Osteoblast (primary cell): ENCODE measurements at regions not wholly inside any gene's neighbourhood (a gene's known extent, or its start where the extent isn't known, plus 50 kb on each side); places are given as distances from the start of the nearest gene placed in this dataset.
"Not testable (repeated sequence)": the region's sequence is repeated elsewhere in the genome, so short reads cannot be mapped to it uniquely, and the experiment has no call there.

Experiments
- DNase-seq: peaks from one replicate; pipeline ENCODE4 v3.0.0; 2011; ENCODE audit warnings: low spot score, mixed read lengths; ENCODE audit not compliant: insufficient read length; ENCODE audit errors: missing footprints
- H2AFZ ChIP-seq: 2 replicates; pipeline ENCODE4 v1.6.0; 2011; ENCODE audit warnings: mild to moderate bottlenecking, low read length
- H3K27ac ChIP-seq: 2 replicates; pipeline ENCODE4 v1.5.1; 2011; ENCODE audit warnings: mild to moderate bottlenecking, low read depth, low read length, moderate library complexity
- H3K27me3 ChIP-seq: 2 replicates; pipeline ENCODE4 v1.6.0; 2012; ENCODE audit warnings: mild to moderate bottlenecking, control low read depth, inconsistent platforms, low read length, moderate library complexity; ENCODE audit not compliant: insufficient read depth
- H3K36me3 ChIP-seq: 2 replicates; pipeline ENCODE4 v1.5.1; 2011; ENCODE audit warnings: mild to moderate bottlenecking, low read length, control low read depth, moderate library complexity; ENCODE audit not compliant: insufficient read depth
- H3K4me1 ChIP-seq: 2 replicates; pipeline ENCODE4 v1.5.1; 2011; ENCODE audit warnings: mild to moderate bottlenecking, low read length, control low read depth, moderate library complexity; ENCODE audit not compliant: insufficient read depth
- H3K4me2 ChIP-seq: 2 replicates; pipeline ENCODE4 v1.6.0; 2011; ENCODE audit warnings: mild to moderate bottlenecking, low read length; ENCODE audit not compliant: insufficient read depth
- H3K4me3 ChIP-seq: fragments of 200-600 bp; sonication (generic); 3 replicates; pipeline ENCODE4 v1.5.1; 2012; ENCODE audit warnings: mild to moderate bottlenecking, low read length, inconsistent platforms; ENCODE audit not compliant: insufficient read depth
- H3K79me2 ChIP-seq: 2 replicates; pipeline ENCODE4 v1.6.0; 2012; ENCODE audit warnings: mild to moderate bottlenecking, low read length, control low read depth, inconsistent platforms; ENCODE audit not compliant: insufficient read depth
- H3K9me3 ChIP-seq: 2 replicates; pipeline ENCODE4 v1.5.1; 2011; ENCODE audit warnings: low read depth, low read length, control low read depth
- H4K20me1 ChIP-seq: 2 replicates; pipeline ENCODE4 v1.6.0; 2012; ENCODE audit warnings: mild to moderate bottlenecking, low read length, control low read depth; ENCODE audit not compliant: insufficient read depth
- TF ChIP-seq, protein P1 (sequence below): IDR thresholded peaks from 2 replicates; pipeline ENCODE4 v1.5.1; 2011; ENCODE audit warnings: mild to moderate bottlenecking, low read depth, low read length, moderate library complexity; ENCODE audit errors: extremely low read depth

DNA sequence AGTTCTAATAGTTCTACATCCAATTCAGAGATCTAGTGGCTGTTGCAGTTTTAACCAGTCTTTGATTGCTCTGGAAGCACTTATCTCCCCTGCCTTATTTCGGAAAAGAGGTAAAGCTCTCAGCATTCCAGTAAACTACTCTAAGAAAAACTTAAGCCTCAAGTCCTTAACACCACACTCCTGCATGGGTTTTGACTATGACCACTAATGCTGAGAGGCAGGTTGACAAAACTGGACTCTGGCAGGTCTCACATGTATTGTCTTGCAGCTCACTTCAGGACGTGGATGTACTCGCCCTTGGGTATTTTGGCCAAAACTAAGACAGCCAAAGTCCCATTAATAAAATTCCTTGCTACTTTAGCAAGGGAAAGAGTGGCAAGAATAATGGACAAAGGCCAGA is 405.9 kb upstream of the GRM7 start:
- Histone ChIP-seq H3K4me1 (no peaks in the 10 kb centered on the region), H3K27ac (no peak overlapping the region), H2AFZ (no peak overlapping the region), H3K79me2 (no peaks in the 10 kb centered on the region), H3K36me3 (no peaks in the 10 kb centered on the region), H3K4me2 (no peak overlapping the region), H3K4me3 (no peak overlapping the region), H3K9me3 (no peaks in the 10 kb centered on the region), H4K20me1 (no peaks in the 10 kb centered on the region), H3K27me3 (no peaks in the 10 kb centered on the region)
- TF ChIP-seq, protein P1, sequence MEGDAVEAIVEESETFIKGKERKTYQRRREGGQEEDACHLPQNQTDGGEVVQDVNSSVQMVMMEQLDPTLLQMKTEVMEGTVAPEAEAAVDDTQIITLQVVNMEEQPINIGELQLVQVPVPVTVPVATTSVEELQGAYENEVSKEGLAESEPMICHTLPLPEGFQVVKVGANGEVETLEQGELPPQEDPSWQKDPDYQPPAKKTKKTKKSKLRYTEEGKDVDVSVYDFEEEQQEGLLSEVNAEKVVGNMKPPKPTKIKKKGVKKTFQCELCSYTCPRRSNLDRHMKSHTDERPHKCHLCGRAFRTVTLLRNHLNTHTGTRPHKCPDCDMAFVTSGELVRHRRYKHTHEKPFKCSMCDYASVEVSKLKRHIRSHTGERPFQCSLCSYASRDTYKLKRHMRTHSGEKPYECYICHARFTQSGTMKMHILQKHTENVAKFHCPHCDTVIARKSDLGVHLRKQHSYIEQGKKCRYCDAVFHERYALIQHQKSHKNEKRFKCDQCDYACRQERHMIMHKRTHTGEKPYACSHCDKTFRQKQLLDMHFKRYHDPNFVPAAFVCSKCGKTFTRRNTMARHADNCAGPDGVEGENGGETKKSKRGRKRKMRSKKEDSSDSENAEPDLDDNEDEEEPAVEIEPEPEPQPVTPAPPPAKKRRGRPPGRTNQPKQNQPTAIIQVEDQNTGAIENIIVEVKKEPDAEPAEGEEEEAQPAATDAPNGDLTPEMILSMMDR: no peak
- no peak for DNase-seq

DNA sequence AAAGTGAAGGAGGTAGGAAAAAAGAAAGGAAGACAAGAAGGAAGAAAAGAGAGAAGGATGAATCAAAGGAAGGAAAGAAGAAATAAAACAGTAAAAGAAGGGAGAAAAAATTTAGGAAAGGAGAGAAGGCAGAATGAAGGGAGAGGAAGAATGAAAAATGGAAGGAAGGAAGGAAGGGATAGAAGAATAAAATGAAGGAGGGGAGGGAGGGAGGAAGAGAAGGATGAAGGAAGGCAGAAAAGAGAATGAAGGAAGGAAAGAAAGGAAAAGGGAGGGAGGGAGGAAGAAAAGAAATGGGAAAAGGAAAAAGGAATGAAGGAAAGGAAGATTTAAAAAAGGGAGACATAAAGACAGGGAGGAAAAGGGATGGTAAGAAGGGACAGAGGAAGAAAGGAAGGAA is 393.7 kb upstream of the GRM7 start:
- no peaks in the 10 kb centered on the region for H3K9me3 ChIP-seq
- H3K27ac ChIP-seq: no peak overlapping the region
- H3K79me2 ChIP-seq: no peaks in the 10 kb centered on the region
- H2AFZ ChIP-seq: no peak overlapping the region
- no peak for DNase-seq
- H3K36me3 ChIP-seq: no peaks in the 10 kb centered on the region
- no peaks in the 10 kb centered on the region for H4K20me1 ChIP-seq
- H3K4me1 ChIP-seq: no peaks in the 10 kb centered on the region
- H3K27me3 ChIP-seq: no peaks in the 10 kb centered on the region
- no peak overlapping the region for H3K4me3 ChIP-seq
- TF ChIP-seq, protein P1: no peak
- no peak overlapping the region for H3K4me2 ChIP-seq

DNA sequence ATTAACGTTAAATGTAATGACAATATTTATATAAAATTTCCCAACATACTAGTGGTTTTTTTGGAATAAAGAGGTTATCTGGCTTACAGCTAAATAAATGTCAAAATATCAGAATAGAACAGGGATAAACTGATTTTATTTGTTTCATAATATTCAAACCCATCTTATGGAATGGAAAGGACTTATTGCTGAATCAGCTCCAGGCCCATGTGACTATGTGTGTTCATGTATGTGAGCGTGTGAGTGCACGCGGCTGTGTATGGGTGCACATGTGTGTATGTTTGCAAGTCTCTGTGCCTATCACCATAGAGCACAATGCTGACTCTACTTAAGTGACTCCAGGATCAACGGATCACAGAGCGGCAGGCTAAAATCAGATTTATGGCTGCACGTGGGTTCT is 392.3 kb upstream of the GRM7 start:
- no peaks in the 10 kb centered on the region for H4K20me1 ChIP-seq
- TF ChIP-seq, protein P1: no peak
- H3K4me3 ChIP-seq: no peak overlapping the region
- H3K27me3 ChIP-seq: no peaks in the 10 kb centered on the region
- no peaks in the 10 kb centered on the region for H3K9me3 ChIP-seq
- H3K79me2 ChIP-seq: no peaks in the 10 kb centered on the region
- no peaks in the 10 kb centered on the region for H3K36me3 ChIP-seq
- H3K4me1 ChIP-seq: no peaks in the 10 kb centered on the region
- no peak overlapping the region for H3K27ac ChIP-seq
- no peak overlapping the region for H2AFZ ChIP-seq
- DNase-seq: no peak
- H3K4me2 ChIP-seq: no peak overlapping the region

DNA sequence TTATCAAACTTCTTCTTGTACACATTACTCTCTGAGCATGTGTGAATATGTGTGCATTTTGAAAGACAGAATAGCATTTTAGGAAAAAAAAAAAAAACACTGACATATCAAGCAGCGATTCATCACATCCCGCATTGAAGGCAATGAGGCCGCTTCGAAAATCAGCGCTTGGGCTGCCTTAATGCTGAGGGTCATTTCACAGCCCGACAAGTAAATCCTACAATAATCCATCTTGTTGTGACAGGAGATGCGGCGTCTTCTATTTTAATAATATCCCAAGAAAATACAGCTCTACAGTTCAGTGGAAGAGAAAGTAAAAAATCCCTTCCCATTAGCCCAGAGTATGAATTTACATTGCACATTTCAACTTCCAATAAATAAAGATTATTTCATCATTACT is 389.2 kb upstream of the GRM7 start:
- H3K4me1 ChIP-seq: no peaks in the 10 kb centered on the region
- no peaks in the 10 kb centered on the region for H3K27me3 ChIP-seq
- H4K20me1 ChIP-seq: no peaks in the 10 kb centered on the region
- no peak overlapping the region for H2AFZ ChIP-seq
- no peaks in the 10 kb centered on the region for H3K79me2 ChIP-seq
- H3K9me3 ChIP-seq: no peaks in the 10 kb centered on the region
- no peak overlapping the region for H3K4me2 ChIP-seq
- no peaks in the 10 kb centered on the region for H3K36me3 ChIP-seq
- H3K27ac ChIP-seq: no peak overlapping the region
- TF ChIP-seq, protein P1: no peak
- DNase-seq: no peak
- H3K4me3 ChIP-seq: no peak overlapping the region

DNA sequence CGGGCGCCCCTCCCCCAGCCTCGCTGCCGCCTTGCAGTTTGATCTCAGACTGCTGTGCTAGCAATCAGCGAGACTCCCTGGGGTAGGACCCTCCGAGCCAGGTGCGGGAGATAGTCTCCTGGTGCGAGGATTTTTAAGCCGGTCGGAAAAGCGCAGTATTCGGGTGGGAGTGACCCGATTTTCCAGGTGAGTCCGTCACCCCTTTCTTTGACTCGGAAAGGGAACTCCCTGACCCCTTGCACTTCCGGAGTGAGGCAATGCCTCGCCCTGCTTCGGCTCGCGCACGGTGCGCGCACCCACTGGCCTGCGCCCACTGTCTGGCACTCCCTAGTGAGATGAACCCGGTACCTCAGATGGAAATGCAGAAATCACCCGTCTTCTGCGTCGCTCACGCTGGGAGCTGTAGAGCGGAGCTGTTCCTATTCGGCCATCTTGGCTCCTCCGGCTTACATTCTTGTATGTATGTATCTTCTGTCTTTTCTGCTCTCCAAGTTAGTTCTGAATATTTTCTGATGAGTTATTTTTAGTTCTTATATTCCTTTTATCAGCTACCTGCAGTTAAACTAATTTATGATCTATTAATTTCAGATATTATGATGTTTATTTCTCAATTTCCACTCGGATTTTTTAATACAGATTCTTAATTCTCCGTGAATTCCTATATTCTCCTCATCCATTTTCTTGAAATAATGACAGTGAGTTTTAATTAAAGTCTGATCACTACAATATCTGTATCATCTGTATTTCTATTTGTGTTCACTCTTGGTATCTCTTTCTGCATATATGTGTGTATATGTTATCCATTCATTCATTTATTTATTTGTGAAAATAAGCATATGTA is 370.2 kb upstream of the GRM7 start:
- H3K4me2 ChIP-seq, H2AFZ ChIP-seq, H4K20me1 ChIP-seq, H3K27me3 ChIP-seq, DNase-seq, H3K27ac ChIP-seq, H3K79me2 ChIP-seq, H3K9me3 ChIP-seq, H3K4me1 ChIP-seq, H3K4me3 ChIP-seq, H3K36me3 ChIP-seq: not testable (repeated sequence)
